HCT116 (cell line): ENCODE measurements at regions not wholly inside any gene's neighbourhood (a gene's known extent, or its start where the extent isn't known, plus 50 kb on each side); places are given as distances from the start of the nearest gene placed in this dataset.

Source experiments
- ATAC-seq: fragments of 200-7000 bp; cut with Tn5 transposase; 2 replicates; pipeline ENCODE4 v1.9.1; 2020; ENCODE audit warnings: mild to moderate bottlenecking, moderate library complexity
- BruUV-seq: library from RNA; stranded (reverse); fragments of 400-500 nt; replicated peaks from 2 replicates; lab custom pipeline; 2021; lab: Mats Ljungman, UMichigan
- CTCF ChIA-PET: fragments of 300-600 bp; sonication (Branson Sonifier 250); formaldehyde crosslinking; loops from one replicate; lab custom pipeline; 2021; ENCODE audit warnings: antibody characterized with exemption; lab: Charles Lee
- POLR2A ChIA-PET: fragments of 300-600, 350-600 bp; sonication (Branson Sonifier 250); formaldehyde crosslinking; loops from one replicate; lab custom pipeline; 2021; ENCODE audit warnings: antibody characterized with exemption; lab: Charles Lee
- RAD21 ChIA-PET, 2 experiments: fragments of 300-600 bp; sonication (Branson Sonifier 250); formaldehyde crosslinking; loops; one replicate each; lab custom pipeline; 2023; ENCODE audit warnings: low total read pairs in 2 of 2; ENCODE audit not compliant: uncharacterized antibody in 2 of 2, unreplicated experiment in 2 of 2, low non-redundant PET in 1 of 2; lab: Charles Lee
- DNase-seq: peaks from one replicate; pipeline ENCODE4 v3.0.0-alpha.2; 2010; ENCODE audit warnings: low read depth, low spot score
- H2AFZ ChIP-seq: fragments of 200-600 bp; shearing (Covaris generic), sonication (generic); 2 replicates; pipeline ENCODE4 v1.6.1; 2017; ENCODE audit warnings: low read depth, mixed run types, mixed read lengths, antibody characterized with exemption, low read length; ENCODE audit not compliant: poor library complexity, severe bottlenecking
- H3K27ac ChIP-seq: 2 replicates; pipeline ENCODE4 v1.5.1; 2012; ENCODE audit warnings: low read depth, low read length
- H3K27me3 ChIP-seq: fragments of 200-600 bp; sonication (generic); 2 replicates; pipeline ENCODE4 v1.6.1; 2016; ENCODE audit warnings: mixed run types, low read length, mixed read lengths; ENCODE audit not compliant: insufficient read depth
- H3K36me3 ChIP-seq, 2 experiments: fragments of 200-500 bp in 1 of 2; fragments of 200-600 bp in 1 of 2; sonication (Bioruptor generic) in 1 of 2; sonication (generic) in 1 of 2; 2 replicates each; pipeline versions ENCODE4 v1.5.1 to v1.6.1; 2014 to 2016; ENCODE audit warnings: low read length in 2 of 2, inconsistent platforms in 1 of 2, mixed read lengths in 1 of 2, mixed run types in 1 of 2; ENCODE audit not compliant: insufficient read depth in 2 of 2, control insufficient read depth in 1 of 2
- H3K4me1 ChIP-seq, 2 experiments: fragments of 200-600 bp in 1 of 2; sonication (generic) in 1 of 2; 2 replicates each; pipeline versions ENCODE4 v1.5.1 to v1.6.1; 2012 to 2017; ENCODE audit warnings: low read length in 2 of 2, inconsistent platforms in 1 of 2, mild to moderate bottlenecking in 1 of 2, mixed read lengths in 1 of 2, mixed run types in 1 of 2, moderate library complexity in 1 of 2; ENCODE audit not compliant: insufficient read depth in 2 of 2, control insufficient read depth in 1 of 2
- H3K4me2 ChIP-seq: fragments of 200-600 bp; sonication (generic); 2 replicates; pipeline ENCODE4 v1.6.1; 2017; ENCODE audit warnings: mixed run types, low read length, mixed read lengths
- H3K4me3 ChIP-seq, 2 experiments: fragments of 200-600 bp in 1 of 2; sonication (generic) in 1 of 2; replicated peaks in 1 of 2; 2 replicates each; pipeline ENCODE4 v1.5.1; 2011 to 2016; ENCODE audit warnings: low read length in 2 of 2, control low read depth in 1 of 2, low read depth in 1 of 2, mild to moderate bottlenecking in 1 of 2, mixed read lengths in 1 of 2, mixed run types in 1 of 2
- H3K79me2 ChIP-seq: fragments of 200-600 bp; sonication (generic); 2 replicates; pipeline ENCODE4 v1.6.1; 2017; ENCODE audit warnings: mild to moderate bottlenecking, mixed run types, low read length, moderate library complexity, mixed read lengths; ENCODE audit not compliant: insufficient read depth
- H3K9ac ChIP-seq: fragments of 200-600 bp; sonication (generic); 2 replicates; pipeline ENCODE4 v1.6.1; 2016; ENCODE audit warnings: low read length, mixed read lengths
- H3K9me2 ChIP-seq: fragments of 200-600 bp; sonication (generic), shearing (Covaris generic); 2 replicates; pipeline ENCODE4 v1.6.1; 2017; ENCODE audit warnings: mixed run types, mild to moderate bottlenecking, moderate library complexity; ENCODE audit not compliant: insufficient read depth
- H3K9me3 ChIP-seq, 2 experiments: fragments of 200-500 bp in 1 of 2; fragments of 200-600 bp in 1 of 2; sonication (Bioruptor generic) in 1 of 2; sonication (generic) in 1 of 2; 2 replicates each; pipeline ENCODE4 v1.6.1; 2014 to 2017; ENCODE audit warnings: low read length in 2 of 2, mixed read lengths in 2 of 2, inconsistent platforms in 1 of 2, low read depth in 1 of 2, mild to moderate bottlenecking in 1 of 2, mixed run types in 1 of 2, moderate library complexity in 1 of 2; ENCODE audit not compliant: control insufficient read depth in 1 of 2, insufficient read depth in 1 of 2
- H4K20me1 ChIP-seq: fragments of 200-600 bp; sonication (generic), shearing (Covaris generic); 2 replicates; pipeline ENCODE4 v1.6.1; 2017; ENCODE audit warnings: mixed run types, mild to moderate bottlenecking, moderate library complexity; ENCODE audit not compliant: insufficient read depth
- ATF3 ChIP-seq: IDR thresholded peaks from 2 replicates; pipeline ENCODE4 v1.6.1; 2012
- CEBPB ChIP-seq: IDR thresholded peaks from 2 replicates; pipeline ENCODE4 v1.6.1; 2012; ENCODE audit warnings: low read depth
- CTCF ChIP-seq, 3 experiments: fragments of 200-600 bp in 1 of 3; sonication (generic) in 1 of 3; IDR thresholded peaks in 2 of 3; conservative IDR thresholded peaks in 1 of 3; 2 replicates each; pipeline ENCODE4 v1.5.1; 2012 to 2017; ENCODE audit warnings: low read depth in 2 of 3, low read length in 2 of 3, antibody characterized with exemption in 1 of 3, borderline replicate concordance in 1 of 3, control low read depth in 1 of 3, mild to moderate bottlenecking in 1 of 3, mixed read lengths in 1 of 3, mixed run types in 1 of 3, moderate library complexity in 1 of 3; ENCODE audit not compliant: insufficient read depth in 1 of 3
- EGR1 ChIP-seq: IDR thresholded peaks from 2 replicates; pipeline ENCODE4 v1.6.1; 2012; ENCODE audit warnings: low read depth
- EZH2phosphoT487 ChIP-seq: fragments of 200-600 bp; IDR thresholded peaks from 2 replicates; pipeline ENCODE4 v1.6.1; 2018; ENCODE audit warnings: antibody characterized with exemption, borderline replicate concordance
- MAX ChIP-seq: IDR thresholded peaks from 2 replicates; pipeline ENCODE4 v1.6.1; 2012
- SIN3A ChIP-seq: IDR thresholded peaks from 2 replicates; pipeline ENCODE4 v1.6.1; 2012; ENCODE audit warnings: low read depth
- SP1 ChIP-seq: IDR thresholded peaks from 2 replicates; pipeline ENCODE4 v1.6.1; 2012; ENCODE audit warnings: low read depth
- SRF ChIP-seq: IDR thresholded peaks from 2 replicates; pipeline ENCODE4 v1.6.1; 2012; ENCODE audit warnings: low read depth
- YY1 ChIP-seq: IDR thresholded peaks from 2 replicates; pipeline ENCODE4 v1.6.1; 2011; ENCODE audit warnings: low read length, low read depth, moderate library complexity, mild to moderate bottlenecking; ENCODE audit not compliant: insufficient replicate concordance; ENCODE audit errors: extremely low read depth
- ZBTB33 ChIP-seq: IDR thresholded peaks from 2 replicates; pipeline ENCODE4 v1.6.1; 2011; ENCODE audit warnings: mild to moderate bottlenecking, low read length, moderate library complexity; ENCODE audit not compliant: insufficient replicate concordance; ENCODE audit errors: extremely low read depth
- ZFX ChIP-seq: fragments of 450-650 bp; IDR thresholded peaks from 2 replicates; pipeline ENCODE4 v1.6.1; 2017
- ZNF274 ChIP-seq: fragments of 200-500 bp; sonication (Bioruptor generic); IDR thresholded peaks from 2 replicates; pipeline ENCODE4 v1.6.1; 2014; ENCODE audit warnings: mild to moderate bottlenecking, low read depth, low read length, inconsistent platforms
- intact Hi-C: fragments of 100-400 bp; cut with micrococcal nuclease; formaldehyde crosslinking; loops from 2 replicates; pipeline ENCODE4 v1.10.0; 2022

GRCh38 chr10:80700760-80701444 lies 163.2 kb downstream of the SH2D4B start:
- H2AFZ ChIP-seq: no peak overlapping the region
- POLR2A ChIA-PET: no interaction called here
- H3K9me2 ChIP-seq: no peaks in the 10 kb centered on the region
- DNase-seq: no peak
- H3K9ac ChIP-seq: no peak overlapping the region
- H3K27me3 ChIP-seq: peaks cover 3% of the 10 kb centered on the region
- TF ChIP-seq SP1: no peak
- TF ChIP-seq ZNF274: no peak
- TF ChIP-seq EGR1: no peak
- no peak for TF ChIP-seq EZH2phosphoT487
- no peak for TF ChIP-seq YY1
- TF ChIP-seq CEBPB: no peak
- no peak for TF ChIP-seq ZFX
- no peak for TF ChIP-seq CTCF (IDR thresholded peaks at IDR 0.05 in 2 of 3, conservative IDR thresholded peaks at IDR 0.05 in 1 of 3; ENCODE audit: borderline replicate concordance in 1 of 3, insufficient read depth in 1 of 3, low read depth in 2 of 3, low read length in 2 of 3)
- TF ChIP-seq SRF: no peak
- no peak for TF ChIP-seq ATF3
- no peak for TF ChIP-seq MAX
- no peak for TF ChIP-seq ZBTB33
- no peak for TF ChIP-seq SIN3A
- no peaks in the 10 kb centered on the region for H3K79me2 ChIP-seq
- intact Hi-C loops: no loop called here
- CTCF ChIA-PET: interaction anchor here (1.0 to 1.9 kb wide), 4 partner anchors 37 to 245 kb away, joined by 3 to 13 read pairs (median 4); no protein-coding TSS in a partner anchor
- no peaks in the 10 kb centered on the region for H3K36me3 ChIP-seq
- H3K9me3 ChIP-seq: no peaks in the 10 kb centered on the region
- no peak for ATAC-seq
- no peaks in the 10 kb centered on the region for H3K4me1 ChIP-seq
- BruUV-seq: no TSS peak
- RAD21 ChIA-PET: no interaction called here
- H3K27ac ChIP-seq: no peak overlapping the region
- H3K4me2 ChIP-seq: no peak overlapping the region
- no peaks in the 10 kb centered on the region for H4K20me1 ChIP-seq
- H3K4me3 ChIP-seq: no peak overlapping the region
